CD4-positive, alpha-beta T cell (primary cell): ENCODE measurements at regions not wholly inside any gene's neighbourhood (a gene's known extent, or its start where the extent isn't known, plus 50 kb on each side); places are given as distances from the start of the nearest gene placed in this dataset.

ENCODE experiments used
- ATAC-seq: fragments of 200-7000 bp; cut with Tn5 transposase; one replicate; pipeline ENCODE4 v1.10.0; 2022; ENCODE audit warnings: mild to moderate bottlenecking; ENCODE audit not compliant: poor library complexity
- CTCF ChIA-PET: fragments of 350-600 bp; sonication (Branson Sonifier 250); formaldehyde crosslinking; loops from one replicate; lab custom pipeline; 2021; ENCODE audit warnings: antibody characterized with exemption, inconsistent platforms; lab: Charles Lee
- POLR2A ChIA-PET: fragments of 350-600 bp; sonication (Branson Sonifier 250); formaldehyde crosslinking; loops from one replicate; lab custom pipeline; 2021; ENCODE audit warnings: antibody characterized with exemption, inconsistent platforms; lab: Charles Lee
- DNase-seq, 14 experiments: peaks; one replicate each; pipeline ENCODE4 v3.0.0-alpha.2; 2013 to 2020; ENCODE audit warnings: mixed read lengths in 2 of 14
- H3K27ac ChIP-seq, 2 donors: one replicate each; pipeline versions ENCODE4 v1.5.1 to v1.7.0; 2013; ENCODE audit warnings: low read length in 2 of 2, low read depth in 1 of 2, mild to moderate bottlenecking in 1 of 2
- H3K27me3 ChIP-seq, 2 experiments: 1 replicate in 1 of 2; 2 replicates in 1 of 2; pipeline versions ENCODE4 v1.6.1 to v1.7.0; 2013; ENCODE audit warnings: low read length in 2 of 2, control low read depth in 1 of 2, mild to moderate bottlenecking in 1 of 2, moderate library complexity in 1 of 2; ENCODE audit not compliant: insufficient read depth in 2 of 2, control insufficient read depth in 1 of 2
- H3K36me3 ChIP-seq: one replicate; pipeline ENCODE4 v1.6.1; 2013; ENCODE audit warnings: low read length, control low read depth; ENCODE audit not compliant: insufficient read depth
- H3K4me1 ChIP-seq: one replicate; pipeline ENCODE4 v1.6.1; 2013; ENCODE audit warnings: low read length, control low read depth; ENCODE audit not compliant: insufficient read depth
- H3K4me3 ChIP-seq: one replicate; pipeline ENCODE4 v1.5.1; 2013; ENCODE audit warnings: mild to moderate bottlenecking, low read length, moderate library complexity
- H3K9me3 ChIP-seq, 2 experiments: 1 replicate in 1 of 2; 2 replicates in 1 of 2; pipeline versions ENCODE4 v1.6.1 to v1.7.0; 2013; ENCODE audit warnings: low read length in 2 of 2, mild to moderate bottlenecking in 2 of 2, control low read depth in 1 of 2, moderate library complexity in 1 of 2; ENCODE audit not compliant: control insufficient read depth in 1 of 2, insufficient read depth in 1 of 2
- H3K27ac Mint-ChIP-seq: one replicate; pipeline ENCODE4 v1.8.0; 2020; ENCODE audit warnings: mixed read lengths
- H3K27me3 Mint-ChIP-seq: one replicate; pipeline ENCODE4 v1.8.0; 2021; ENCODE audit warnings: mixed read lengths
- H3K36me3 Mint-ChIP-seq: one replicate; pipeline ENCODE4 v1.8.0; 2021; ENCODE audit warnings: low read depth, mixed read lengths
- H3K4me1 Mint-ChIP-seq: one replicate; pipeline ENCODE4 v1.8.0; 2021; ENCODE audit warnings: low read depth, mixed read lengths
- H3K4me3 Mint-ChIP-seq: one replicate; pipeline ENCODE4 v1.8.0; 2020; ENCODE audit warnings: mild to moderate bottlenecking, mixed read lengths
- H3K9me3 Mint-ChIP-seq: one replicate; pipeline ENCODE4 v1.8.0; 2020; ENCODE audit warnings: mixed read lengths
- intact Hi-C, 2 experiments: fragments of 100-400 bp; cut with DNase I in 1 of 2; cut with micrococcal nuclease in 1 of 2; formaldehyde crosslinking; loops; one replicate each; pipeline versions ENCODE4 v1.15.1 to v1.9.0; 2023 to 2025; cut with DNase I, micrococcal nuclease
- TF ChIP-seq, protein P1 (sequence below): fragments of 200-600 bp; IDR thresholded peaks from one replicate; pipeline ENCODE4 v1.8.0; 2022; ENCODE audit warnings: antibody characterized with exemption, mild to moderate bottlenecking

DNA sequence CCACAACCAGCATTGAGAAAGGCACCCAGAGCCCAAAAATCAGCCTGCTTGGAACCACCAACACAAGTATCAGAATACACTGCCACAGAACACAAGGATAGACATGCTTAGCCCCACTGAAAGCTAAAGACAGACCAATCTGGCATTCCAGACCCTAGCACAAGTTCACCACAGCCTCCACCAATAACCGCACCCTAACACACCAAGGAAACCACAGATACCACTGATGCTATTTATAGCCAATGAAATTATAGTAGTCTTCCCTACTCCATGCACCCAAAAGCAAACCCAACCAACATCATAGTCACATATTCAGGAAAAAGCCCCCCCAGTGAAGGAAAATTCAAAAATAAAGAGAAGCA is 83.9 kb upstream of the STT3B start:
- intact Hi-C loops, result loop anchor here in 1 of 2 experiments (5.0 kb wide), 1 partner anchor 38 kb away; no protein-coding TSS in a partner anchor
- H3K27ac ChIP-seq, result no peak overlapping the region
- POLR2A ChIA-PET, result interaction anchor here (2.4 kb wide), 1 partner anchor 13 kb away, joined by 6 read pairs; no protein-coding TSS in a partner anchor

DNA sequence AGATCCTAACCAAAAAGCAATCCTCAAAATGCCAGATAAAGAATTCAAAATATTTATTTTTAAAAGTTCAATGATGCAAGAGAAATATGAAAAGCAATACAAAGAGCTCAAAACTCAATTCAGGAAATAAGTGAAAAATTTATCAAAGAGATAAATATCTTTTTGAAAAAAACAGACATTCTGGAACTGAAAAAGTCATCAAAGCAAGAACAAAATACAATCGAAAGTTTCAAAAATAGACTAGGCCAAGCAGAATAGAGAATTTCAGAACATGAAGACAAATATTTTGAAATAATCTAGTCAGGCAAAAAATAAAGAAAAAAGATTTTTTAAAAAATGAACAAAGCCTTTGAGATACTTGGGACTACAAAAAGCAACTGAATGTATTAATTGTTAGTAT is 83.4 kb upstream of the STT3B start:
- POLR2A ChIA-PET, result interaction anchor here (2.4 kb wide), 1 partner anchor 13 kb away, joined by 6 read pairs; no protein-coding TSS in a partner anchor
- intact Hi-C loops, result loop anchor here in 1 of 2 experiments (5.0 kb wide), 1 partner anchor 38 kb away; no protein-coding TSS in a partner anchor
- Mint-ChIP-seq H3K27ac (no peak overlapping the region), H3K4me3 (no peak overlapping the region), H3K36me3 (no peaks in the 10 kb centered on the region), H3K9me3 (peaks cover 9% of the 10 kb centered on the region), H3K4me1 (peaks cover 19% of the 10 kb centered on the region), H3K27me3 (no peaks in the 10 kb centered on the region)
- H3K9me3 ChIP-seq, result peaks cover 7 to 14% of the 10 kb centered on the region in 2 experiments
- no peaks in the 10 kb centered on the region for H3K36me3 ChIP-seq
- no peak overlapping the region for H3K27ac ChIP-seq
- no peak overlapping the region for H3K4me3 ChIP-seq
- ATAC-seq (no peak), DNase-seq (no peak)
- CTCF ChIA-PET, result no interaction called here
- TF ChIP-seq, protein P1, sequence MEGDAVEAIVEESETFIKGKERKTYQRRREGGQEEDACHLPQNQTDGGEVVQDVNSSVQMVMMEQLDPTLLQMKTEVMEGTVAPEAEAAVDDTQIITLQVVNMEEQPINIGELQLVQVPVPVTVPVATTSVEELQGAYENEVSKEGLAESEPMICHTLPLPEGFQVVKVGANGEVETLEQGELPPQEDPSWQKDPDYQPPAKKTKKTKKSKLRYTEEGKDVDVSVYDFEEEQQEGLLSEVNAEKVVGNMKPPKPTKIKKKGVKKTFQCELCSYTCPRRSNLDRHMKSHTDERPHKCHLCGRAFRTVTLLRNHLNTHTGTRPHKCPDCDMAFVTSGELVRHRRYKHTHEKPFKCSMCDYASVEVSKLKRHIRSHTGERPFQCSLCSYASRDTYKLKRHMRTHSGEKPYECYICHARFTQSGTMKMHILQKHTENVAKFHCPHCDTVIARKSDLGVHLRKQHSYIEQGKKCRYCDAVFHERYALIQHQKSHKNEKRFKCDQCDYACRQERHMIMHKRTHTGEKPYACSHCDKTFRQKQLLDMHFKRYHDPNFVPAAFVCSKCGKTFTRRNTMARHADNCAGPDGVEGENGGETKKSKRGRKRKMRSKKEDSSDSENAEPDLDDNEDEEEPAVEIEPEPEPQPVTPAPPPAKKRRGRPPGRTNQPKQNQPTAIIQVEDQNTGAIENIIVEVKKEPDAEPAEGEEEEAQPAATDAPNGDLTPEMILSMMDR, result no peak
- H3K4me1 ChIP-seq, result peaks cover 11% of the 10 kb centered on the region
- no peaks in the 10 kb centered on the region for H3K27me3 ChIP-seq

More for the DNA sequence above, 83.9 kb upstream of the STT3B start:
- Mint-ChIP-seq H3K4me3 (no peak overlapping the region), H3K9me3 (peaks cover 9% of the 10 kb centered on the region), H3K4me1 (peaks cover 24% of the 10 kb centered on the region), H3K27ac (no peak overlapping the region), H3K36me3 (no peaks in the 10 kb centered on the region), H3K27me3 (no peaks in the 10 kb centered on the region)
- no peak overlapping the region for H3K4me3 ChIP-seq
- ATAC-seq (no peak), DNase-seq (no peak)
- H3K27me3 ChIP-seq, result no peaks in the 10 kb centered on the region
- peaks cover 11% of the 10 kb centered on the region for H3K4me1 ChIP-seq
- CTCF ChIA-PET, result no interaction called here
- H3K36me3 ChIP-seq, result no peaks in the 10 kb centered on the region
- H3K9me3 ChIP-seq, result peaks cover 7 to 14% of the 10 kb centered on the region in 2 experiments
- TF ChIP-seq, protein P1, result no peak

DNA sequence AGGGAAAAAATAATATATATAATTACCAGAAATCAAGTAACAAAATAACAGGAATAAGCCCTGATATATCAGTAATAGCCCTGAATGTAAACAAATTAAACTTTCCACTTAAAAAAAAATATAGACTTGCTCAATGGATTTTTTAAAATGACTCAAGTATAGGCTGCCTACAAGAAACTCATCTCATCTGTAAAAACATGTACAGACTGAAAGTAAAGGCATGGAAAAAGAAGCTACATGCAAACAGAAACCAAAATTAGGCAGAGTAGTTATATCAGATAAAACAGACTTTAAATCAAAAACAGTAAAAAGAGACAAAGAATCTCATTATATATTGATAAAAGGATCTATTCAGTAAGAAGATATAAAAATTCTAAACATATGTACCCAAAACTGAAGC is 82.4 kb upstream of the STT3B start:
- Histone ChIP-seq H3K36me3 (no peaks in the 10 kb centered on the region), H3K9me3 (peaks cover 7 to 14% of the 10 kb centered on the region in 2 experiments), H3K4me3 (no peak overlapping the region), H3K27me3 (no peaks in the 10 kb centered on the region), H3K4me1 (peaks cover 11% of the 10 kb centered on the region), H3K27ac (no peak overlapping the region)
- ChIA-PET POLR2A (interaction anchor here (2.4 kb wide), 1 partner anchor 12 kb away, joined by 6 read pairs; no protein-coding TSS in a partner anchor), CTCF (no interaction called here)
- no peak overlapping the region for H3K27ac Mint-ChIP-seq
- H3K4me3 Mint-ChIP-seq, result no peak overlapping the region
- no peaks in the 10 kb centered on the region for H3K27me3 Mint-ChIP-seq
- H3K36me3 Mint-ChIP-seq, result no peaks in the 10 kb centered on the region
- H3K9me3 Mint-ChIP-seq, result peaks cover 9% of the 10 kb centered on the region
- TF ChIP-seq, protein P1, result no peak
- no peak for DNase-seq
- peaks cover 13% of the 10 kb centered on the region for H3K4me1 Mint-ChIP-seq
- no peak for ATAC-seq
- intact Hi-C loops, result no loop called here
